NCI-H345 (cell line): ENCODE measurements at regions not wholly inside any gene's neighbourhood (a gene's known extent, or its start where the extent isn't known, plus 50 kb on each side); places are given as distances from the start of the nearest gene placed in this dataset.

Experiments used
- DNase-seq: peaks from one replicate; lab custom pipeline; 2025; lab: John Stamatoyannopoulos, UW

DNA sequence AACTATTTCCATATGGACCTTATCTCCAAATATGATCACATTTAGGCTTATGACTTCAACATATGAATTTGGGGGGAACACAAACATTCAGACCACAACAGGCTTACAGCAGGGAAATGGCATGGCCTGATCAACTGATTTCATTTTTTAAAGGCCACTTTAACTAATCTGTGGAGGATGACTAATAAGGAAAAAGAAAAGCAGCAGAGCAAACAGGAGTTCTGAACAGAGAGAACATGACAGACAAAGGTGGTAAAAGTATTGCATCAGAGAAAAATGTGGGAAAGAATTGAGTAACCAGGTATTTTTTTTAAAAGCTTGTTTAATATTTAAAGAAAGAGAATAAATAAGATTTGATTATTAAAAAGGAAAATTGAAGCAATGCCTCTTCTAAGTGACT is 366.1 kb upstream of the TMPO start:
- DNase-seq: no peak

DNA sequence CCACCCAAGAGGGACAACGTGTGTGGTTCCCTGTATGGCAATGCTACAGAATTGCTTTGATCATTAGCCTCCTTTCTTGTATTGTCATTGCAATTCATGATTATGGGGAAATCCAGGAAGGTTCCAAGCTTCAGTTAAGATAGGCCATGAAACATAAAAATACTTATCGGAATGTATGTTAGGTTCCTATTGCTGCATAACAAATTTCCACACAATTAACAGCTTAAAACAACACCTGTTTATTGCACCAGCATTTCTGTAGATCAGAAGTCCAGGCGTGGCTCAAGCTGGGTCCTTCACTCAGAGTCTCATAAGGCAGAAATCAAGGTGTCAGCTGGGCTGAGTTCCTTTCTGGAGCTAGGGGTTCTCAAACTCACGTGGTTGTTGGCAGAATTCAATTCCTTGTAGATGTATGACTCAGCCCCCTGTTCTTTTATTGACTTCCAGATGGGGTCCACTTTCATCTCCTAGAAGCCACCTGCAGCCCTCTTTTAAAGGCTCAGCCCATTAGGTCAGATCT is 365.6 kb upstream of the TMPO start:
- DNase-seq: no peak

DNA sequence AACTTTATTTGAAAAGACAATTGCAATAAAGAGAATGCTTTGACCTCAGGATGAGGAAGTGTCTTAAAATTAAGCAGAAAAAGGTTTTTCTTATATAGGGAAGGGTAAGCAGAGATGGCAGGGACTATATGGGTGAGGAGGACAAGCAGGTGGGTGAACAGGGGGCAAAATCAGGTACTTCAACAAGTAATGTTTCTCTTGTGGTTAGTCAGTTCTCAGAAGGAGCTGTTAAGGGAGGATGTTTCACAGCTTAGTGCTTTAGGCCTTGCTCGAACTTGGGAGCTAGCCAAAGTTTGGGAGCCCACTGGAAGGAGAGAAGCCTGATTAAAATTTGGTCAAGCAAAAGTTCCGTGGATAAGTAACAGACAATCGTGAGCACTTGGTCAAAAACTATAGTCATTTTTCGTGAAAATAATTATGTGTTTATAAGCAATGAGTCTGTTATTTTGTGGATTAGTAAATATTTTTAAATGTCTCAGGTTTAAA is 364.2 kb upstream of the TMPO start:
- DNase-seq: no peak

DNA sequence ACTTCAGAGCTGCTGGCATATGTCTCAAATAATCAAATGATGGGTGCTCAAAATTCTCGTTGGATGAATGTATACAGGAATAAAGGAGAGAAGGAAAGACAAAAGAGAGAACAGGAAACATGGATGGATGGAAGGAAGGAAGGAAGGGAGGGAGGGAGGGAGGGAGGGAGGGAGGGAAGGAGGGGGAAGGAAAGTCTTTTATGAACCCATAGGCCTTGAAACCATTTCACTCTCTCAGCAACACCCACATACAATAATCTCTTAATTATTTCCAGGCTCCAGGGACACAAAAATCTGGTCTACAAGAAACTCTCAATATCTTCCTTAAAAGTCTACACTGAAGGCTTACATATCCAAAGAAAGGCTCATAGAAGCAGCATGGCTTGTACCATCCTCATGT is 363.4 kb upstream of the TMPO start:
- no peak for DNase-seq

DNA sequence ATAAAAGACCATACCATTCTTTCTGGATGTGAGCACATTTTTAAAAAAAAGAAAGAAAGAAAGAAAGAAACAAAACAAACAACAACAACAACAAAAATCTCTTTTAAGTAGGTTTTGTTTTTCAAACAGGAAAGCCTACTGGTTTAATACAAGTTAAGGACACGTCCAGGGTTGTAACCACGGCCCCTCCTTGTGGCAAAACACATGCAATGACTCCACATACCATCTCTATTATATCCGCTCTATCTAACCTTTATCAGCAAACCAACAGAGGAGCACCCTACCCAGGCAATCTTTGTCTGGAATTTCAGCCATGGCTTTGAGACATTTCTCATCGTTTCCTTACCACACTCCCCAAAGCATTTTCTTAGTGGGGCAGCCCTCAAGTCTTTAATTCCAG is 360.5 kb upstream of the TMPO start:
- DNase-seq: peak; percentile 78

DNA sequence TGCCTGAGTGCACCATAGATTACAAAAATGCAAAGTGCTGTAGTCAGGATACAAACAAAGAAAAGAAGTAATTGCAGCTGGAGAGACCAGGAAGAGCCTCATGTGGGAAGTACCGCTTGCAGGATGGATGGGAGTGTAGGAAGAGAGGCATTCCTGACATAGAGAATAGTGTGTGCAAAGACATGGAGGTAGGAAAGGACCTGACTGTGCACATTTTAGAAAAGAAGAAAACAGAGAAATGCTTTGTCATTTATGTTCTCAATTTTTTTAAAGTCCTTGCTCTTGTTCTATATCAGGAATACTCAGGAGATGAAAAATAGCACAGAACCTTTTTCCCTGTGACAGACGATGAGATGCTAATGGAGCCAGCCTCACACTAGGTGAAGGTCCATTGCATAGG is 358.7 kb upstream of the TMPO start:
- no peak for DNase-seq

DNA sequence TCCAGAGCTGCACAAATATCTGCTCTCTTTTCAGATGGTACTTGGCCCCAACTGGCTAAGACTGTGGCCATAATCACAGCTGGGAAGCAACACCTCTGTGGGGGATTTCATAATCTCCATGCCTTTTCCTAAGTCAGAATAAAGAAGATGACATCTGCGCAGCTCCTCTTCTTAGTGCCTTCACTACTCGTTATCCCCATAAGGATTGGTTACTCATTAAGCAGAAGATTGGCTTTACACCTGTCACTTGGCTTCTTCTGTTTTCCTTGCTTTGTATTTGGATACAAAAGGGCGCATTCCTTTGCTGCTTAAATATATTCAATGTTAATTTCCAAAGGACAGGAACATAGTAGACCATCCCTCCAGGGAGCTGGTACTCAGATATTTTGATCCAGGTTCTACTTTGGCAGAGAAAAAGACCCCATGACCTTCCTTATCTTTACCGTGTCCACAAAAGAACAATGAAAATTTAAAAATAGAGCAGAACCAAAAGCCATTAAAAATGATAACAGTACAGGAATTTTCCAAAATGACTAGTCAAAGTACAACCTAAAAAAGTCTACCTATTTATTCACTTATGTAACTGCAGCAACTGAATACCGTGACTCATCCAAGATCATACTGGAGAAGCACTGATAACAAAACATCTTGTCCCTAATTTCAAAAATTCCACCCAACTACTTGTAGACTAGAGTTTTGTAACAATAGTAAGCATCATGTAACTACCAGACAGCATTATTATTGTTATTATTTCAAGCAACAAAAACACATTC is 352.3 kb upstream of the TMPO start:
- no peak for DNase-seq

DNA sequence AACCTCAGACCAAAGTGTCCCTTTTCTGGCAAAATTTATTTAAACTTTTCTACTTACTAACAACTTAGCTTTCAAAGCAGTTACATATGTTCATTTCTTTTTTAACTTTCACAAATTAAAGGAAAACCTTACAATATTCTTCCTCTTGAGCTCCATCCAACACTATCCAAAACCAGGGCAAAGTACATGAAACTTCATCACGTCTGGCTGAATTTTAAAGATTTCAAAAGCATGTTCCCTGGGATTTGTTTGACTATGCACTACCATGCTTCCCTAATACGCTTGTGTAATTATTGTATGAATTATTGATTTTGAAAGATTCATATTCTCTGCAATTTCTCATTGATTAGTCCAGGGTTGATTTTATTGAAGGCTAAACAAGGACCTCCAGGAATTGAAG is 343.1 kb upstream of the TMPO start:
- no peak for DNase-seq

DNA sequence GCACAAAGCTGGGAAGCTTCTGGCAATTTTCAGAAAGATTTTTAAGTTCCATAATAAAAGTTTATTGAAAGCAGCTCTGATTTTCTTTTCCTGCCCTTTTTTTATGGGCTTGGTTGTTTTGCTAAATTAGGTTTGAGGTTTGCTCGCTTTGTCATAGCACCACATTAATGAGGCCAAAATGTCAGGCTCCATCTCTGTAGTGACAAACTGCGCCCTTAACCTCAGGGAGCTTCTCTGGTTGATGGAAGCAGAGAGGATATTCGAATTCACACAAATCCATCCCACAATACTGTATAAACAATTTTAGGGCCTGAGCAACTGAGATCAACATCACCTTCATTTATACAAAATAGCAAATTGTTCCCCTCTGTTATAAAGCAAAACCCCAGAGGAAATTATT is 342.6 kb upstream of the TMPO start:
- no peak for DNase-seq

DNA sequence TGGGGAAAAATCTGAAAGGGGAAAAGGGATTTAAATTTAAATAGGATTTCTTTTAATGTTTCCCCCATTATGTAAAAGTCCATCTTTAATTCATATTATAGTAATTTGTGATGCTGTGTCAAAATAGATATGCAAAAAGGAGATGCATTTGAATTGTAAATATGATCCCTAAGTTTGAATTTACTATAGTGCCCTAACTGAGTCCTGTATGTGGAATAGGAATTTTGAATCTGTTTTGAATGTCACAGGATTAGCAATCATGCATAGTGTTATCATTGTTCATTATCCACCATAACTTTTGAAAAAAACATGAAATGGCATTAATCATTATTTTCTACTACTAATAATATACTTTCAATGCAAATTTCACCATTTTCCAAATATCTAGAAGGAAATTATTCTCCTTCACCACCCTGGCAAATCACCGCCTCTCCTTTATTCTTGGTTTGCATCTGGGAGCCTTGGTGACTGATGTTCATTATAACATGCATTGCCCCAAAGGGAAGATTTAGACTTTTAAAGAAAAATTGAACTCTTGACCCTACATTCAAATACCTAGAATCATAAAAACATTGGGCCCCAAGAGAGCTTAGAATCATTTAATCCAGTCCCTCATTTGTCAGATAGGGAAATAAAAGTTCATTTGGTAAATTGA is 341.5 kb upstream of the TMPO start:
- no peak for DNase-seq

DNA sequence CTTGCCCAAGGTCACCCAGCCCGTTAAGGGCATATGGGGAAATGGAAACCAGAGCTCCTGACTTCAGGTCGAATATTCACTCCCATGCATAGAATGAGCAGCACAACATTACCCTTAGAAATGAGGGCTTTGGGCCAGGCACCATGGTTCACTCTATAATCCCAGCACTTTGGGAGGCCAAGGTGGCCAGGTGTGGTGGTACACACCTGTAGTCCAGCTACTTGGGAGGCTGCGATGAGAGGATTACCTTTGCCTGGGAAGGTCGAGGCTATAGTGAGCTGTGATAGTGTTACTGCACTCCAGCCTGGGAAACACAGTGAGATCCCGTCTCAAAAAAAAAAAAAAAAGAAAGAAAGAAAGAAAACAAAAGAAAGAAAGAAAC is 341.0 kb upstream of the TMPO start:
- DNase-seq: no peak

DNA sequence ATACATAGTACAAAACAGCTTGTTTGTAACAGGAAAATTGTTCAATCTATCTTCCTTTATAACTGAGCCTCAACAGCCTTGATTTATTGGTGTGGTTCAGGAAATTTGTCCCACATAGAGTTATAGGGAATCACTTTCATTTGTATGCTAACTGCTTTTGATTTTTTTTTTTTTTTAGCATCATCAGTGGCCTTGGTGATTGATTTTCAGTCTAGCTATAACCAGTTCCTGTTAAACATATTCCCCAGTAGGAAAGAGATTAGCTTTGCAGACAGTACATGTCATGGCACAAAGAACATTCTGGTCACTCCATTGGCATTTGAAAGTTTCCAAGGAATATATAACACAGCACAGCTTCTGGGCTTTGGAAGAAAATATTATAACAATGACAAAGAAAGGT is 337.3 kb upstream of the TMPO start:
- no peak for DNase-seq

DNA sequence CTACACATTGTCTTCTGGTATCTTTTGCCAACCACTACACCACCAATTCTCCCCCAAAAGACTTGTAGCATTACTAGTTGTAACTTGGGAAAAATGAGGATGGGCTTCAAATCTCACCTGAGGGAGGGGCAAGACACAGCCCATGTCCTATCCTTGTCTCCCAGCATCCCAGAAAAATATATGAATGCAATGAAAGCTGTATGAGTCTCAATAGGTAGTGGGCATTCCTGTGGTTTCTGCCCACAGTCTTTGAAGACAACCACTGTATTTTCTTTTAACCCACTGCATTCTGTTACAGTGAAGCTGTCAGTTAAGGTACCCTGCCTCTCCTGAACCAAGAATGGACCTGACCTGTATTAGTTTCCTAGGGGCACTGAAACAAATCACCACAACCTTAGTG is 336.2 kb upstream of the TMPO start:
- DNase-seq: no peak

DNA sequence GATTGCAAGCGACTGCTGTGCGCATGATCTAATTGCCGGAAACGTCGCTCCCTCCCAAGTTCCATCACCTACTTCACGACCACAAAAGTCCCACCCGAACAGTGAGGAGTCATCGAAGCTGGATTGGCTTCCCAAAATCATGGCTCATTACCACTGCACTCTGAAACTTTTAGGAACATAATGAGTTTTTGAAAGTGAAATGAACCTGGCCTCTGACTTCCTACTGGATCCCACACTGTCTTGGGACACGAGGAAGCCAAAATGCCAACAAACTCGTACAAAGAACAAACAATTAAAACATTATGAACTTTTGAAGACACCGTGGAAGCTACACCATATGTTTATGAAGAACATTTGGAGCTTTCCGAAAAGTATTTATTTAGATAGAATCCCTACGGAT is 334.8 kb upstream of the TMPO start:
- no peak for DNase-seq

DNA sequence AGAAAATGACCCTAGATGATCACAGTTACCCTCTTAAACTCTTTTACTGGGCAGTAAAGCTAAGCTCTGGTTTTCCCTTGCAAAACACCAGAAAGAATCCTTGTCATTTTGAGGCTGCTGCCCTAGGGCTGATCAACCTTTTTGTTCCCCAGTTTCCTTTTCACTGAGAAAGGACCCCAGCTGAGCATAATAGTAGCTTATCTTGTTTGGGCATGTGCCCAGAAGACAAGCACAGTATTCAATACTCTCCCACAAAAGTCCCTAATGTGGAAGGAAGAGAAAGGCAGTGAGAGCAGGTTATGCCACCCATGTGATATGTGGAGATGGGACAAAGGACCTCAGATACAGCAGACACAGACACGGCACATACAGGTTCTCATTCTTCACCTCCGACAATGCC is 332.6 kb upstream of the TMPO start:
- DNase-seq: peak; percentile 86

DNA sequence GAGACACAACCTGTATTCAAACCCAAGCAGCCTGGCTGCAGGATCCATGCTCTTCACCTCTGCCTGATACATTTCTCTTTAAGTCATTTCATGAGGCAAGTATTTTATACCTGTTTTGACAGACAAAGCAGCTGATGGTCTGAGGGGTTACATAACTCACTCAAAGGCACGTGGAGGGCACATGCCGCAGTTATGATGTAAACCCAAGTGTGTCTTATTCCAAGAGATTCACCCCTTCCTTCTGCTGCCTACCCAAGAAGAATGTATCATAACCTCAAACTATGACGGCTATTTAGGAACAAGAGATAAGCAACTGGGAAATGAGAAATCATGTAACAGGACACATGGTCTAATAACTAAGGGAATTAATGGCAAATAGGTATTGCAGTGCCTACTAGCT is 329.8 kb upstream of the TMPO start:
- no peak for DNase-seq

DNA sequence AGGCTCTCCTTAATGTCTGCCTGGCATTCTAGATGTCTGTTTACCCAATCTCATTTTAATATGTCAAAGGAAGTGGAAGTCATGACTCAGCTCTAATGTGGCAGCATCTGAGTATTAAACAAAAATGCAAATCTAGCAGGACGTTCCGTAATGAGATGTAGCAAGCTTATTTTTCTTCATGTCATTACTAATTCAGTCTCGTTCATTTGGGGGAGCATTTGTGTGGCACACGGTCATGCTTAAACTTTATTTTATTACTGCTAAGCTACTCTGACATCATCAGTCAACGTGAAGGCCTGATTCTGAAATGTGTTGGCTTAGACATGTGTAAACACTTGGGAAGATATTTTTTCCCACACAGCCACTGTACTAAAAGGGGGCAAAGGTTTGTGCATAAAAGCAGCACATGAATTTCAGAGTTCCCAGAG is 326.7 kb upstream of the TMPO start:
- DNase-seq: no peak

DNA sequence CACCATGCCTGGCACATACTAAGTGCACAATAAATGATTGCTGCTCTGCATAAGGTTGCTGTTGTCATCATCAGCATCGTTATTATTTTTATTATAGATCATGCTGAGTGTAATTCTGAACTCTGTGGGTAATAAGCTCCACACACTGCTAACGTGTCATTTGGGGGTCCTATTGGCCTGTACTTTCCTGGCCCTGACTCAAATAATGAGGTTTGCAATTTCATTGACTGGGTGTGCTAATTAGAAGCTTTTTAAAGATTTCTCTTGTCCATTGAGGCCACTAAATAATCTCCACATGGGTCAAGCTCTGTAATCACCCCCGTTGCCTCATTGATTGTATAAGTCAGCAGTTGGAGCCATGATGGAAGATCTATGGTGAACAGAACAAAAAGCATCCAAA is 320.8 kb upstream of the TMPO start:
- DNase-seq: no peak

DNA sequence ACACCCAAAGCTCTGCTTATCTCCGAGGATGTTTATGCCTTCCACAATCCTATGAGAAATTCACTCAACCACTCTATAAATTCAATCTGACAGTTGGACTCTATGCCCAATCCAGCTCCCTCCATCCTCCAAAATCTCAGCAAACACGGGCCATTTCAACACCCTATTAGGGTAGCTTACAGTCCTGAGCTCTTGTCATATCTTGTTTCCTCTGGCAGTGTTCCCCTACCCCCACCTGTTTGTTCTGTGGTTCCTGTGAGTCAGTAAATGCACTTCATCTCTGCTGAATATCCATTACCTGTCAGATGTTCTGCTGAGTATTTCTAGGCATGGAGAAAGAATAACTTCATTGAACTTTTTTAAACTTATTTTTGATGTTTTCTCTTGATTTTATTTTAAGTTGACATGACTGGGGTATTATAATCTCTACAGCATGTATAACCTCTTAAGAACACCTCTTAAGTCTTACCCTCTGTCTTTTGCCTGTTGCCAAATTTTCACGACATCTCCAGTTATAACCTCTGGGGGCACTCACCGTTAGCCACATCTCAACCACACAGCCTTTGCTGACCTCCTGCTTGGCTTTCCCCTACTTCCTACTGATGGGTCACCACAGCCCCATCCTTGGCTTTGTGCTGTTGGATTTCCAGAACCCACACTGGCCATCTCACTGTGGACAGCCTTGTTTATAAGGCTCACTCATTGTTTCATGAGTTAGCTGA is 317.0 kb upstream of the TMPO start:
- DNase-seq: no peak

DNA sequence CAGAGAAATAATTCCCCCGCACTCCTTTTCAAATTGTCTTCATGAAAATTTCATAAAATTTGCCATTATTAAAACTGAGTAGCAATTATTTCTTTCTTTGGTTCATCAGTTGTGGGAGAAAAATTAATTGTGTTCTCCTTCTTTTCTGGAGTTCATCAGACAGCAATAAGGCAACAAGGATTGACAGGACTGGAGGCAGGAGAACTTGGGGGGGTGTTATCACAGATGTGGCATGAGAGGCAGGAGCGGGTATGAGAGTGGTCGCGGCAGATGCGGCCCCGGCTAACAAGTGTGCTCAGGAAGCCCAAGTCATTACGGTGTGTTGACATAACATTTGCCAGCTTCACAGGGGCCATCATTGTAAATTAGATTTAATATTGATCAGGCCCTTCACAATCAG is 306.6 kb upstream of the TMPO start:
- peak; percentile 19 for DNase-seq

DNA sequence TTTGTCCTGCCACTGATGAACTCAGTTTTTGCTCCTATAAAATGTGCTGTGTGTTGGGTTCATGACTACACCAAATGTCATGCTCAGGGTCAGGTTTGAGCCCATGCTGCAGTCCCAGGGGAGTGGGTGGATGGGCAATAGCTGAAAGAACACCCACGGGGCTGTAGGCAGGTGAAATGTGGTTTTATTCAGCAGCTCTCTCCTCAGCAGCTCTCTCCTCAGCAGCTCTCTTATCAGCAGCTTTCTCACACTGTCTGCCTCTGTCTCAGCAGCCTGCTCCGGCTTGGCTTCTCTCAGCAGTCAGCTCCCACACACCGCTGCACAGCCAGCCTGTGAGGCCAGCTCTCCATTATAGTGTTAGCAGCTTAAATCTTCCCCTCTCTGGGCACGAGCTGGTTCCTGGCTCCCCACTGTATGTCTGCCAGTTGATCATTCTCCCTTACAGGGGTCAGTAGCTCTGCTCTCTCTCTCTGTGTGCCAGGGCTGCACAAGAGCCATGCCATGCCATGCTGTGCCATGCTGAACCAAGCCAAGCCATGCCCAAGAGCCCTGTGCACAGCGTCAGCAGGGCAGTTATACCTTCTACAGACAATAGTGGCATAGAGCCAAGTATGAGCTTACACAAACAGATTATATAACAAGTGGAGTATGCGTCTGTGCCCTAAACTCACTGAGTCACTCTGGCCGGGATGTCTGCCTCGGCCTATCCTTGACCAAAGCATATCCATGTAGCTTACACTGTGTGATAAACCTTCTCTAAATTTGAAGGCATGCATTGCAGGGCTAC is 303.3 kb upstream of the TMPO start:
- DNase-seq: no peak

DNA sequence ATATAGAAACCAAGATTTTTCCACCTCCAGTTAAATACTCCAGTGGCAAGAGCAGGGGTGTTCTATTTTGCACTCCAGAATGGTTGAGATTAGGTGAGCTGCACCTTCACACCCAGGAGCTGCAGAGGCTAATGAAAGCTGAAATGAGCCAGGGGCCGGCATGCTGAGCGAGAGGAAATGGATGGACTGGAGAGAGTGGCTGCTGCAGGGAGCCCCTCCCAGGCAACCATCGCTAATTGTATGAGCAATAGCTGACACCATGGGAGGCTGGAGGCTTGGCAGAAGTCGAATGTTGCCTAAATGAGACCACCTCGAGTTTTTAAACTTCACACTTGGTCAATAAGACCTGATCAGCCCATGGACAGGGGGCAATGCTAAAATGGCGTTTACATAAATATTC is 301.8 kb upstream of the TMPO start:
- no peak for DNase-seq
